DND-41 (cell line): ENCODE measurements at regions not wholly inside any gene's neighbourhood (a gene's known extent, or its start where the extent isn't known, plus 50 kb on each side); places are given as distances from the start of the nearest gene placed in this dataset.

Experiments
- EZH2 ChIP-seq: IDR thresholded peaks from 3 replicates; pipeline ENCODE4 v1.6.1; 2012; ENCODE audit warnings: borderline replicate concordance, low read depth, mild to moderate bottlenecking, moderate library complexity, low read length, inconsistent platforms; ENCODE audit not compliant: severe bottlenecking
- TF ChIP-seq, protein P1 (sequence below): IDR thresholded peaks from 2 replicates; pipeline ENCODE4 v1.5.1; 2012; ENCODE audit warnings: borderline replicate concordance, low read length, moderate library complexity, mild to moderate bottlenecking; ENCODE audit not compliant: poor library complexity, severe bottlenecking; ENCODE audit errors: extremely low read depth

DNA sequence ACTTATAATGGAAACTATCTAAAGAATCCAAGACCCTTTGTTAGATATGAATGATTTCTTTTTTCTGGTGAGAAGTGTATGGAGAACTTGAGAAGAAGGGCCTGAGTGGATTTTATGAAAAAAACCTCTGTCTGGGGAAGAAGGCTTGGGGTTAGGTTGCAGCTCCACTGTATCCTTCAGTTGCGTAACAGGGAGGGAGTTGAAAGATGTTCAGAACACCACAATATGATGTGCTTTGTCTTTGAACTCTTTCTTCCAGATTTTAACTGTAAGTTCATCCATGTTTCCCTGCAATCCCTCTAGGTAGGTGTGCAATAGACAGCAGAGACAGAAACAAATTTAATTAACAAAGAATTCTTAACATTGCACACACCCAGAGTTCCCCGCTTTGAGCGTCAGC is 125.8 kb upstream of the NFIA start:
- TF ChIP-seq, protein P1, sequence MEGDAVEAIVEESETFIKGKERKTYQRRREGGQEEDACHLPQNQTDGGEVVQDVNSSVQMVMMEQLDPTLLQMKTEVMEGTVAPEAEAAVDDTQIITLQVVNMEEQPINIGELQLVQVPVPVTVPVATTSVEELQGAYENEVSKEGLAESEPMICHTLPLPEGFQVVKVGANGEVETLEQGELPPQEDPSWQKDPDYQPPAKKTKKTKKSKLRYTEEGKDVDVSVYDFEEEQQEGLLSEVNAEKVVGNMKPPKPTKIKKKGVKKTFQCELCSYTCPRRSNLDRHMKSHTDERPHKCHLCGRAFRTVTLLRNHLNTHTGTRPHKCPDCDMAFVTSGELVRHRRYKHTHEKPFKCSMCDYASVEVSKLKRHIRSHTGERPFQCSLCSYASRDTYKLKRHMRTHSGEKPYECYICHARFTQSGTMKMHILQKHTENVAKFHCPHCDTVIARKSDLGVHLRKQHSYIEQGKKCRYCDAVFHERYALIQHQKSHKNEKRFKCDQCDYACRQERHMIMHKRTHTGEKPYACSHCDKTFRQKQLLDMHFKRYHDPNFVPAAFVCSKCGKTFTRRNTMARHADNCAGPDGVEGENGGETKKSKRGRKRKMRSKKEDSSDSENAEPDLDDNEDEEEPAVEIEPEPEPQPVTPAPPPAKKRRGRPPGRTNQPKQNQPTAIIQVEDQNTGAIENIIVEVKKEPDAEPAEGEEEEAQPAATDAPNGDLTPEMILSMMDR = no peak
- TF ChIP-seq EZH2 = no peak
